ENCODE measurements at regions not wholly inside any gene's neighbourhood (a gene's known extent, or its start where the extent isn't known, plus 50 kb on each side); places are given as distances from the start of the nearest gene placed in this dataset.

DNA sequence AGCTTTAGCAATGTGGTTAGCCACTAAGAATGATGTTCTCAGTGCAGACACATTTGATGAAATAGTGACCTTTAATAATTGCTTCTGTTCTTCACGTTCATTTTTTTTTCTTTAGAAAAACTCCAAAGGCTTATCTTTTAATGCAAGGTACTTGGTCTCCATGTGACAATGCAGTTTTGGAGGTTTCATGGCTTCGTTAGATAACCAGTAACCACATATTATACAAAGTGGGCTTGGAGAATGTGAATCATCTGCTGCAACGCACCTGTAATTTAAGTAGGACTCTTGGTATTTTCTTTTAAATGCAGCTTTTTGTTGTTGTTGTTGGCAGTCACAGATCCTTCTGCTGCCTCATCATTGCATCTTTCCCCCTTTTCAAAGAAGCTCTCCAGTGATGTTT is 1606.3 kb downstream of the SUCLG1 start:
- no peaks in the 10 kb centered on the region for H3K36me3 Mint-ChIP-seq (ENCODE audit: low read depth)
- intact Hi-C loops (cut with micrococcal nuclease): no loop called here
- H3K27ac Mint-ChIP-seq: no peak overlapping the region
- no peaks in the 10 kb centered on the region for H3K27me3 Mint-ChIP-seq
- H3K9me3 Mint-ChIP-seq: peaks cover 3% of the 10 kb centered on the region
- no peaks in the 10 kb centered on the region for H3K4me1 Mint-ChIP-seq
- DNase-seq: no peak
- H3K4me3 Mint-ChIP-seq: no peak overlapping the region

GRCh38 chr2:82848285-82848684 is 1610.8 kb downstream of the SUCLG1 start:
- no peak for DNase-seq
- H3K9me3 Mint-ChIP-seq: no peaks in the 10 kb centered on the region
- intact Hi-C loops (cut with micrococcal nuclease): no loop called here
- H3K27ac Mint-ChIP-seq: no peak overlapping the region
- no peak overlapping the region for H3K4me3 Mint-ChIP-seq
- H3K27me3 Mint-ChIP-seq: no peaks in the 10 kb centered on the region
- H3K36me3 Mint-ChIP-seq (ENCODE audit: low read depth): no peaks in the 10 kb centered on the region
- H3K4me1 Mint-ChIP-seq: no peaks in the 10 kb centered on the region

GRCh38 chr2:82839036-82839435 is 1620.0 kb downstream of the SUCLG1 start:
- Mint-ChIP-seq H3K27ac (no peak overlapping the region), H3K27me3 (no peaks in the 10 kb centered on the region), H3K4me1 (no peaks in the 10 kb centered on the region), H3K36me3 (ENCODE audit: low read depth) (no peaks in the 10 kb centered on the region), H3K9me3 (no peaks in the 10 kb centered on the region), H3K4me3 (no peak overlapping the region)
- no peak for DNase-seq
- intact Hi-C loops (cut with micrococcal nuclease): no loop called here

- Mint-ChIP-seq H3K4me3 (no peak overlapping the region), H3K27me3 (no peaks in the 10 kb centered on the region), H3K27ac (no peak overlapping the region), H3K4me1 (no peaks in the 10 kb centered on the region), H3K36me3 (ENCODE audit: low read depth) (no peaks in the 10 kb centered on the region), H3K9me3 (no peaks in the 10 kb centered on the region)
- no peak for DNase-seq
- intact Hi-C loops (cut with micrococcal nuclease): no loop called here
These were observed 1621.3 kb downstream of the SUCLG1 start for GRCh38 chr2:82837588-82838304.

DNA sequence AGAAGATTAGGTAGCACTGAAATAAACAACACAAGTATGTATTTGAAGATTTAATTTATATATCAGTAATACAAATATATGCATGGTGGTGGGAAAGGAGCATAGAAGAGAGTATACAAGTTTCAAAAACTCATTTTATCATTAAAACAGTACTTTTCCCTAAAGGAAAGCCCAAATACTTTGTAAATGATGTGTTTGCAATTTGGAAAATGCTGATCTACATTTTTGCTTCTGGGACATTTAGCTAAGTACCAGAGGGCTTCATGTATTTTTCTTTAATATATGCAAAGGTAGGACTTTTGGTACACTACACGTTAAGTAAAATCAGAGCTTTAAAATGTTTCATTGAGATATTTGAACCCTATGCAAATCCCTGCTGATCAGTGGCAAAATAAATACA is 1624.2 kb downstream of the SUCLG1 start:
- Mint-ChIP-seq H3K36me3 (ENCODE audit: low read depth) (no peaks in the 10 kb centered on the region), H3K27me3 (no peaks in the 10 kb centered on the region), H3K4me1 (no peaks in the 10 kb centered on the region), H3K9me3 (no peaks in the 10 kb centered on the region), H3K27ac (no peak overlapping the region), H3K4me3 (no peak overlapping the region)
- no peak for DNase-seq
- intact Hi-C loops (cut with micrococcal nuclease): no loop called here

DNA sequence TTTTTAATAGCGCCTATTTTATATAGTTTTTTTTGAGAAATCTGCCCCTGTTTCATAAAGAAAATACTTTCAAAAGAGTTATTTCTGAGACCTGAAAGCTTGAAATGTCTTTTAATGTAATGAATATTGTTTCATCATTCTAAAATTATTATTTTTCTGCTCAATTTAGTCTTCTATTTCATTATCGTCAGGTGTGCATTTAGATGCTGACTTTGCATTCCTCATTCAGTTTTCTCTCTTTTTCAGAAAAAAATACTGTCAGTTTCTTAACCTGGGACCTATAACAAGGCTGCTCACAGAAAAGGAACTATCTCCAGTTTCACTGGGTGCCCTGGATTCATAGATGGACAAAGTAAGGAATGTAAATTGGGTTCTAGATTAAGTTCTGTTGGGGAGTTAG is 1631.7 kb downstream of the SUCLG1 start:
- no peak overlapping the region for H3K27ac Mint-ChIP-seq
- no peaks in the 10 kb centered on the region for H3K36me3 Mint-ChIP-seq (ENCODE audit: low read depth)

GRCh38 chr2:82826437-82826836 is 1632.6 kb downstream of the SUCLG1 start:
- intact Hi-C loops (cut with micrococcal nuclease): no loop called here
- H3K9me3 Mint-ChIP-seq: no peaks in the 10 kb centered on the region

More for the DNA sequence above, 1631.7 kb downstream of the SUCLG1 start:
- no peak for DNase-seq
- no peak overlapping the region for H3K4me3 Mint-ChIP-seq
- H3K27me3 Mint-ChIP-seq: no peaks in the 10 kb centered on the region
- H3K9me3 Mint-ChIP-seq: no peaks in the 10 kb centered on the region
- intact Hi-C loops (cut with micrococcal nuclease): no loop called here
- no peaks in the 10 kb centered on the region for H3K4me1 Mint-ChIP-seq

GRCh38 chr2:82825410-82826090 is 1633.5 kb downstream of the SUCLG1 start:
- intact Hi-C loops (cut with micrococcal nuclease): no loop called here
- Mint-ChIP-seq H3K4me1 (no peaks in the 10 kb centered on the region), H3K9me3 (no peaks in the 10 kb centered on the region), H3K4me3 (no peak overlapping the region), H3K27me3 (no peaks in the 10 kb centered on the region), H3K27ac (no peak overlapping the region), H3K36me3 (ENCODE audit: low read depth) (no peaks in the 10 kb centered on the region)
- DNase-seq: no peak

More at GRCh38 chr2:82826437-82826836, 1632.6 kb downstream of the SUCLG1 start:
- Mint-ChIP-seq H3K27me3 (no peaks in the 10 kb centered on the region), H3K36me3 (ENCODE audit: low read depth) (no peaks in the 10 kb centered on the region), H3K27ac (no peak overlapping the region), H3K4me1 (no peaks in the 10 kb centered on the region), H3K4me3 (no peak overlapping the region)
- DNase-seq: no peak

DNA sequence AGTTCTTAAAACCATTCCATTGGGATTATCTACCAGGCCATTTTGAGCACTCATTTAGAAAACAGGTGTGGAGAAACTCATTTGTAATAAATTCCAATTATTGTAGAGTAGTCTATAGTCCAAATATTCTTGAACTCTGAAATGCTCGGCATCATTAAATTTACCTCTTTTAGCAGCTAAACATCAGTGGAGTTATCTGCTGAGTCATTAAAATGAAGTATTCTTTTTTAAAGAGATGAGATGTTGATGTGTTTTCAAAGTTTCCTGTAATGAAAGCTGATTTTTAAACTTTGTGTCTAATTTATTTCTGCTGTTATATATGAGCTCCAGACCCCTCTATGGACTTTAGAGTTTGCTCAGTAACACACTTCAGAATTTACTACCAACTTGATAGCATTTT is 1635.2 kb downstream of the SUCLG1 start:
- Mint-ChIP-seq H3K4me3 (no peak overlapping the region), H3K9me3 (no peaks in the 10 kb centered on the region), H3K27ac (no peak overlapping the region), H3K4me1 (no peaks in the 10 kb centered on the region), H3K36me3 (ENCODE audit: low read depth) (no peaks in the 10 kb centered on the region), H3K27me3 (no peaks in the 10 kb centered on the region)
- no peak for DNase-seq
- intact Hi-C loops (cut with micrococcal nuclease): no loop called here

- H3K27me3 Mint-ChIP-seq: no peaks in the 10 kb centered on the region
- no peak for DNase-seq
- H3K4me1 Mint-ChIP-seq: no peaks in the 10 kb centered on the region
- intact Hi-C loops (cut with micrococcal nuclease): no loop called here
- H3K9me3 Mint-ChIP-seq: no peaks in the 10 kb centered on the region
- no peak overlapping the region for H3K27ac Mint-ChIP-seq
- H3K36me3 Mint-ChIP-seq (ENCODE audit: low read depth): no peaks in the 10 kb centered on the region
- no peak overlapping the region for H3K4me3 Mint-ChIP-seq
These were observed 1639.1 kb downstream of the SUCLG1 start for GRCh38 chr2:82819951-82820350.

DNA sequence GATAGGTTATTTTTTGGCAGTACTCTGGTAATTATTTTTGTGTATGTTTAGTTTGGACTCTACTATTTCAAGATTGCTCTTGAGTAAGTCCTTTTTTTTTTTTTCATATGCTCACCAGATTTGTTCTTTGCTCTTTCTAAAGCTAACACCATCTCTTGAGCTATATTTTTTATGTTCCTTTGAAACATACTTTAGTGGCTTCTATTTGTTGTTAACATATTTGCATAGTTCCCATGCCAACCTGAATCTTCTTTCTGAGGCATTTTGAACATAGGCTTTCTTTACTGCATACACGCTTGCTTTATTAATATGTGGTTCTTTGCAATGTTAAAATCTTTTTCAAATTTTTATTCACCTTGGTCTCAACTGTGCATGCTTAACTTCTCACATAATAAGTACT is 1644.9 kb downstream of the SUCLG1 start:
- Mint-ChIP-seq H3K4me1 (no peaks in the 10 kb centered on the region), H3K9me3 (no peaks in the 10 kb centered on the region), H3K4me3 (no peak overlapping the region), H3K27me3 (no peaks in the 10 kb centered on the region), H3K27ac (no peak overlapping the region), H3K36me3 (ENCODE audit: low read depth) (no peaks in the 10 kb centered on the region)
- no peak for DNase-seq
- intact Hi-C loops (cut with micrococcal nuclease): no loop called here

- H3K4me1 Mint-ChIP-seq: no peaks in the 10 kb centered on the region
- intact Hi-C loops (cut with micrococcal nuclease): no loop called here
- DNase-seq: no peak
- no peaks in the 10 kb centered on the region for H3K27me3 Mint-ChIP-seq
- H3K4me3 Mint-ChIP-seq: no peak overlapping the region
- H3K9me3 Mint-ChIP-seq: no peaks in the 10 kb centered on the region
- H3K27ac Mint-ChIP-seq: no peak overlapping the region
- H3K36me3 Mint-ChIP-seq (ENCODE audit: low read depth): no peaks in the 10 kb centered on the region
These were observed 1647.1 kb downstream of the SUCLG1 start for GRCh38 chr2:82811946-82812345.

DNA sequence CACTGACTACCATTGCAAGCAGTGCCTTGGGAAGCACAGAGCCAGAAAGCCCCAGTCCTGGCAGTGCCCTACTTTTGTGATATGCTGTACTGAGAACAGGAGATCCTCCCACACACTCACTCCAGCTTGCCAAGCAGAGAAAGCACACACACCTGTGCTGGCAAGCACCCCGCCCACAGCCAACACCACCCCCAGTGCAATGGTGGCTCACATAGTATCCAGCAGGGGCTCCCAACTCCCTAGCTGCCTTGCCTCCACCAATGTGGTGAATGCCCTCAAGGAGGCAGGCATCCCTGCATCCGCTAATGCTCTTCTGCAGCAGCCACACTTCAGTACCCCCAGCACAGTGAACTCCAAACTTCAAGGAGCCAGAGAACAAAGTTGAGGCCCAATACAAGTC is 1655.8 kb downstream of the SUCLG1 start:
- no peak for DNase-seq
- Mint-ChIP-seq H3K4me1 (no peaks in the 10 kb centered on the region), H3K27me3 (no peaks in the 10 kb centered on the region), H3K4me3 (no peak overlapping the region), H3K9me3 (peaks cover 6% of the 10 kb centered on the region), H3K27ac (no peak overlapping the region), H3K36me3 (ENCODE audit: low read depth) (no peaks in the 10 kb centered on the region)
- intact Hi-C loops (cut with micrococcal nuclease): no loop called here

GRCh38 chr2:82797469-82797868 is 1661.6 kb downstream of the SUCLG1 start:
- intact Hi-C loops (cut with micrococcal nuclease): no loop called here
- no peak for DNase-seq
- Mint-ChIP-seq H3K27me3 (no peaks in the 10 kb centered on the region), H3K36me3 (ENCODE audit: low read depth) (no peaks in the 10 kb centered on the region), H3K4me3 (no peak overlapping the region), H3K4me1 (no peaks in the 10 kb centered on the region), H3K9me3 (no peaks in the 10 kb centered on the region), H3K27ac (no peak overlapping the region)

DNA sequence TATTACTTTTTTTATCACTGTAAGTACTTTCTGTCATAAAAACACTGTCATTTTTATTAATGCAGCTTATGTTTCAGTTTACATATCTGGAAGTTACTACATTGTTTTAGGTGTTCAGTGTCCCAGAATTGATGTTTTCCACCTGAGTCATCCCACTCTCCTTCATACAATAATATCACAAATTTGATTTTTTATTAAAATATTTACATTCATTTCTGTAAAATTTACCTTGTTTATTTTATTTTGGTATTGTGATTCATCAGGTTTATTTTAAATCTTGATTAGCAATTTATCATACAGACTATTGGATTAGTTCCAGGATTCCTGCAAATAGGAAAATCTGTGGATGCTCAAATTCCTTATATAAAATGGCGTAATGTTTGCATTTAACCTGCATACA is 1662.9 kb downstream of the SUCLG1 start:
- H3K4me1 Mint-ChIP-seq: no peaks in the 10 kb centered on the region
- intact Hi-C loops (cut with micrococcal nuclease): no loop called here
- H3K27ac Mint-ChIP-seq: no peak overlapping the region
- no peaks in the 10 kb centered on the region for H3K36me3 Mint-ChIP-seq (ENCODE audit: low read depth)
- no peaks in the 10 kb centered on the region for H3K27me3 Mint-ChIP-seq
- no peak overlapping the region for H3K4me3 Mint-ChIP-seq
- no peaks in the 10 kb centered on the region for H3K9me3 Mint-ChIP-seq
- no peak for DNase-seq

Data from activated CD4-positive, alpha-beta T cell treated with anti-CD3 and anti-CD28 coated beads, Interleukin-2, amount 10 ng/mL, durations not matched to agents 24 days and 14 days (primary cell).